ENCODE measurements at regions not wholly inside any gene's neighbourhood (a gene's known extent, or its start where the extent isn't known, plus 50 kb on each side); places are given as distances from the start of the nearest gene placed in this dataset.
"Not testable (repeated sequence)": the region's sequence is repeated elsewhere in the genome, so short reads cannot be mapped to it uniquely, and the experiment has no call there.

DNA sequence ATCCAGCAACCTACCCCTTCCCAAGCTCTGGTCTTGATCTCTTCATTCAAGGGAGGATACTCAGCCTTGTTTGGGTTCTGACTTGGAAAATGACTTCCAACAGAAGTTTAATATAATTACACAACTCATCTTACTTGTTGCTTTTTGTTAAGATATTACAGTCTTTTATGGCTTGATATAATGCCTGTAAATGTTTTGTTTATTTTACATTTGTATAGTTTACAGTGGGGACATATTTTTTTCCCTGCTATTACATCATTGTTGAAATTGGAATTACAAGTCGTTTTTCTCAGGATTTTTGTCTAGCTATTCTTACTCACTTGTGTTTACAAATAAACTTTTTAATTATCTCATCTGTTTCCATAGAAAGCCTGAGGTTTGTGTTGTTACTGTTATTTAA lies 436.0 kb downstream of the CNTNAP4 start:
- DNase-seq (ENCODE audit: insufficient read length, low spot score) (no peak), FAIRE-seq (no peak)

- not testable (repeated sequence) for DNase-seq (ENCODE audit: insufficient read length, low spot score); FAIRE-seq
Observed at GRCh38 chr16:76716251-76716650, 439.1 kb downstream of the CNTNAP4 start.

GRCh38 chr16:76724181-76724580 lies 447.0 kb downstream of the CNTNAP4 start:
- no peak for FAIRE-seq

DNA sequence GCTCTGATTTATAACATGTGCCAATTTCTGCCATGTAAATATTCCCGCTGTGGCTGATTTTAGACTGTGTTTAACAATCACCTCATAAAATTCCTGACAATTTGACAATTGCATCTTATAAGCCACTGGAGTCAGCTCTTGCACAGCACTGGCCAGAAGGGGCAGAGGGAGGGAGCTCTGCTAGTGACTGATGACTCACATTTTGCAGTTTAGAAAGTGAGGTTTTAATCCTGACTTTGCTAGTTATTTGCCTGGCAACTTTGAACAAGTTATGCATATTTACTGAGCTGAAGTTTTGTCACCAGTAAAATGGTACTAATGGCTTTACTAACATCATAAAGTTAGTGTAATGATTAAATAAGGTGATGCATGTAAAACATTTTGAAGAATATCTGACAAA lies 452.3 kb downstream of the CNTNAP4 start:
- no peak for DNase-seq (ENCODE audit: insufficient read length, low spot score)
- peak; percentile 51 for FAIRE-seq

More at GRCh38 chr16:76724181-76724580, 447.0 kb downstream of the CNTNAP4 start:
- no peak for DNase-seq (ENCODE audit: insufficient read length, low spot score)

DNA sequence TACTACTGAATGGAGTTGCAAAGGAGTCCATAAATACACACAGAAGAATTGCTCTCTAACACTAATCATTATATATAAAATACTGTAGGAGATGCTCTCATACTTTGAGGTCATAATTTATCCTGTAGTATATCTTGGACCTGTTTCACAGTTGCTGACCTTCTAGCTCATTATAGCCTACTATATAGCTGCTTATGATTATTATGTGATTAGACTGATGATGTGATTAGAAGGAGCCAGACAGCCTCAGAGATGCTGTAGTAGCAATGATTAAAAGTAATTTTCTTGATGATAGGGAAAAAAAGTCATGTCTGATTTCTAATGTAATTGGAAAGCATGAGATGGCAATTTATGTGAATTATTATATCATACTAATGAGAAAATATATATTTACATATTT lies 455.7 kb downstream of the CNTNAP4 start:
- DNase-seq (ENCODE audit: insufficient read length, low spot score) (no peak), FAIRE-seq (no peak)

- FAIRE-seq (no peak), DNase-seq (ENCODE audit: insufficient read length, low spot score) (no peak)
Observed at GRCh38 chr16:76741623-76742022, 449.4 kb upstream of the MON1B start.

DNA sequence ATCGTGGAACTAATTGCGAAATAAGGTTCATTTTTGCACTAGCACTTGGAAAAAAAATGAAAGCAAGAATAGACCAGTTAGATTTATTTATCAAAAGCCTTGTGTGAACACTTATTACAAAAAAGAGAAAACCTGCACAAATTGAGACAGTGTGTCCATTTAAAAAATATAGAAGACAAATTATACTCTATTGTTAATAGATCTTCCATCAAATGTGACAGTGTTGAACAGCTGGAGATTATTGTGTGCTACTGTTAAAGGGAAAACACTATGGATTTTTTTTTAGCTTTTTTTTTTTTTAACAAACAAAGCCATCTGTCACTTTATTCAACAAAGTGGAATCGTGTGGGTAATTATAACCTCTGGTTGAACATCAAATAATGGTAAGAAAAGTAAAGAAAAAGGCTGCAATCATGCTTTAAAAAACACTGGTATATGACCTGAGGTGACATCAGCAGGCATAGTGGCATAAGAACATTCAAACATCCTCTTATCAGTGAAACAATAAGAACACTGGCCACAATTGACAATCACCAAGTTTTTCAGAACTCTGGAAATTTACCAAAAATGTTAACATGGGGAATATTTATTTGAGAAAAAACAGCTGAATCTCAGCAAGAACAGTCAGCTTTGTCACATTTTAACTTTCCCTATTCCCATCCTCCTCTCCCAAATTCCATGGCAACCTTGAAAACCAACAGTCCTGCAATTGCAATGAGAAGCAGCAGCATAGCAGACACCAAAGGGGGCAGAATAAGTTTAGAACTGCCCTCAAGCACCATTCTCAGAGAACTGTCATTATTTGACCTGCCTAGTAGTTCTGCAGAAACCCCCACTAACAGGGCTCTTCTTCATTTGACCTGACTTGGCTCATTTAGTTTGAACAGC lies 442.3 kb upstream of the MON1B start:
- DNase-seq (ENCODE audit: insufficient read length, low spot score) (no peak), FAIRE-seq (no peak)

GRCh38 chr16:76749780-76750375 lies 441.1 kb upstream of the MON1B start:
- FAIRE-seq (no peak), DNase-seq (ENCODE audit: insufficient read length, low spot score) (no peak)

DNA sequence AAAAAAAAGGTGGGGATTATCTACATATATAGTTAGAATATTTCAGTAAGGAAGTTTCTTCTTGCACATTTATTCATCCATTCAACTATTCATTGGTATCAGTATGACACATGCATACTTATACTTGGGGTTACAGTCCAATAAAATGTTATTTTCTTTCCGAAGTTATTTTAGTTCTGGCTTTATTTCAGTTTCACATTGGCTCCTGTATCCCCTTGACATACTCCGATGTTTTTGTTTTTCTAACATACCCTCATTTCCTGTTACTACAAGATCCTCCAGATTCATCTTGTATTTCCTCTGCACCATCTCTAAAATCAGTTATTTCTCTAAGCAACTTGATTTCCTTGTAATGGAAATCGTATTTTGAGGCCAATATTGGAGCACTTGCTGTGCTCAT lies 435.5 kb upstream of the MON1B start:
- no peak for DNase-seq (ENCODE audit: insufficient read length, low spot score)
- no peak for FAIRE-seq

GRCh38 chr16:76756423-76756822 lies 434.6 kb upstream of the MON1B start:
- DNase-seq (ENCODE audit: insufficient read length, low spot score): no peak
- FAIRE-seq: no peak

- DNase-seq (ENCODE audit: insufficient read length, low spot score) (no peak), FAIRE-seq (no peak)
Observed at GRCh38 chr16:76756951-76757350, 434.0 kb upstream of the MON1B start.

GRCh38 chr16:76766538-76766937 lies 424.5 kb upstream of the MON1B start:
- FAIRE-seq (no peak), DNase-seq (ENCODE audit: insufficient read length, low spot score) (no peak)

DNA sequence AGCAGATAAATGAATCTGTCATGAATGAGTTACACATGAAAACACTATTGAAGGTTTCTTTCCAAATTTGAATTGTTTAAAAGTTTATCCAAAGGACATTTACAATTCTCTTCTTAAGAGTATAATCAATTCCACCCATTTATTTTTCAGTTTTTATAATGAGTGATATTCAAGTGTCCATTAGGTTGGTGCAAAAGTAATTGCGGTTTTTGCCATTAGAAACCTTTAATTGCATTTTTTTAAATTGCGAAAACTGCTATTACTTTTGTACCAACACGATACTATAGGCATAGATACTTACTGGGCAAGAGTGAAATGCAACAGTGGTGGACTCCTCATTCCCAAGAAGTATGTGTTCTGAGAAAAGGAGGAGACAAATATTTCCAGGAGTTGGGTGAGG lies 422.7 kb upstream of the MON1B start:
- FAIRE-seq: no peak
- no peak for DNase-seq (ENCODE audit: insufficient read length, low spot score)

- no peak for FAIRE-seq
- no peak for DNase-seq (ENCODE audit: insufficient read length, low spot score)
Observed at GRCh38 chr16:76768948-76769347, 422.0 kb upstream of the MON1B start.

DNA sequence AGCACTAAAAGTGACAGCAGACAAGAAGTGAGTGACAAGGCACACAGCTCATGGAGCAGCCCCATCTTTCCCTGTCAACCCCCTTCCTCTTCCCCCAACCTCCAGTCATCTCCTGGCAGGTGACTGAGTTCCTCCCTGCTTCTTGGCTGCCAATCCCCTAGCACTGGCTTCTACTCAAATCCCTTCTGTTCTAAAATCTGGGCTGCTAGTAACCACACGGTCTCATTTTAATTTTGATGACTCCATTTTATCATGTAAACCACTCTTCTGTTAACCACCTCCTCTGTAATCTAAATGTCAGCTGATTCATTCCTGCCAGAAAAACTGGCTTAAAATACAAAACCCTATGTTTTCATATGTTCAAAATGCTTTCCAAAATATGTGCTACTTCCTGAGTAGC lies 419.8 kb upstream of the MON1B start:
- DNase-seq (ENCODE audit: insufficient read length, low spot score): no peak
- FAIRE-seq: no peak

- DNase-seq (ENCODE audit: insufficient read length, low spot score) (no peak), FAIRE-seq (no peak)
Observed at GRCh38 chr16:76777721-76778465, 413.1 kb upstream of the MON1B start.

DNA sequence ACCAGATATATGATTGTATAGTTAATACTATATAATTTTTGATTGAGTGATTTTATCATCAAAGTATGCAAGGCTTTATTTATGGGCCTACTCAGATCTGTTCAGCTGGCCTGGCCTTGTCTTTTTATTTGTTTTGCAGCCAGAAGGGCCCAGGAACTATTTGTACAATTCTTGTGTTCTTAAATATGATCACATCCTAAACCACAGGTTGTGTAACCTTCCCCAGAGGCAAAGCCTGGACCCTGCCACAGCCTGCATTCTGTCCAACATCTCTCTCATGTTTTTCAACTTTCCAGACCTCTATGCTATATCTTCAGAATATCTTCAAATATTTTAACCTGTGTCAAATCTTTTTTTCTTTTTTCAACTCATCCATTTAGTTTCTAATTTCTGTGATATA lies 410.4 kb upstream of the MON1B start:
- DNase-seq (ENCODE audit: insufficient read length, low spot score) (no peak), FAIRE-seq (no peak)

DNA sequence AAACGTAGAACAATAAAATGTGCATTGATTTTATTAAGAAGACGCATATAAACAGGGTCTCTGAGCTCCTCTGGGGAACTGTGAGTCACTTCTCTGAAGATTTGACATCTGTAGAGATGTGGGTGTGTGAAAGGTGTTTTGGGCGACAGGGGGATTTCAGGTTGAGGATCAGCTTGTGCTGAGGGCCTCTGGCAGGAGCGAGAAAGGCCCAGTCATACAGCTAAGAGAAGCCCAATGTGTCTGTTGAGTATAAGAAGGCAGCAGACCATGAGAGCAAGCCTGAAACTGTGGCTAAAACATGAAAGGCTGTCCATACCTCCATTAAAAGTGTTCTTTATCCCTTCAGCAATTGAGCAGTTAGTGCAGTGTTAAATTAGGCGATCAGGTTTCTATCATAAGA lies 406.5 kb upstream of the MON1B start:
- no peak for FAIRE-seq
- no peak for DNase-seq (ENCODE audit: insufficient read length, low spot score)

DNA sequence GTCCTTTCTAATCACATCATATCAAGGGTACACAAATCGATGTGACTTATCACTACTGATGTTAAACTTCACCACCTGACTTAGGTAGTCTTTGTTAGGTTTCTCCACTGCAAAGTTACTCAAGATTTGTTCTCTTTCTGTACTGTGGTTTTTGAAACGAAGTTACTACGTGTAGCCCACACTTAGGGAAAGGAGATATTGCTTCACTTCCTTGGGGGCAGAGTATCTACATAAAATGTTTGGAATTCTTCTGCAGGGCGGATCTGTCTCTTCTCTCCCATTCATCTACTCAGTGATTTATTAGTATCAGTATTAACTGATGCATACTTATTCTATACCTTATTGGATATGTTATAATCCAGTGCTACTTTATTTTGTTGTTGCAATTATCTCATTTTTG lies 403.6 kb upstream of the MON1B start:
- FAIRE-seq: no peak
- no peak for DNase-seq (ENCODE audit: insufficient read length, low spot score)

DNA sequence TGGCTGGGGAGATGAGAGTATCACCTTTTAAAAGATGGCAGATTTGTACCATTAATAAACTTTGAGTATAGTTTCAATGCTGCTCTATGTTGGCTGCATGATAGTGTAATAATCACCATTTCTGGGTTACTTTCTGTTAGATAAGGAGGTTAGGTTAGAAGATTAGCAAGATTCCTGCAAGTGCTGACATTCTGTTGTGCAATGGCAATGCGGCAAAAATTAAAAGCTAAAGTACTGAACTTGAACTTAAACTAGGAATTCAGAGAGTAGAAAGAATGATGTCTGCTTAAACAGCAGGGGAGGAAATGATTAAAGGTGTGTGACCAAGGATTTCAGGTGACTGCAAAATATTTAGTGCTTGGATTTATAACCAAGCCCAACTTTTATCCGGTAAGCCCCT lies 399.8 kb upstream of the MON1B start:
- FAIRE-seq (no peak), DNase-seq (ENCODE audit: insufficient read length, low spot score) (no peak)

DNA sequence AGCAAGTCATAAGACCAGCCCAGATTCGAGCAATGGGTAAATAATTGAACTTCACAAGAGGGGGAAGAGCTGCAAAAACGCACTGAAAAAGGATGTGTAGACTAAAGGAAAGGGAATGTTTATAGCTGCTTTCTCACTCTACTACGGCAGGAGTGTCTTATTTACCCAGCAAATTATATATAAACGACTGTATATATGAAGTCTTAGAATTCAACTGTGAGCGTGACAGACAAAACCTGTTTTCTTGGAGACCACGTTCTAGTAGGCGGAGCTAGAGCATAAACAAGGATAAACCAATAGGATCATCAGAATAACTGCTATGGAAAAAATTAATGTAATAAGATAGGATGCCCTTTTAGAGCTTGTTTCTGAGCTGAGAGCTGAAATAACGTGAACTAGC lies 394.6 kb upstream of the MON1B start:
- FAIRE-seq (no peak), DNase-seq (ENCODE audit: insufficient read length, low spot score) (no peak)

DNA sequence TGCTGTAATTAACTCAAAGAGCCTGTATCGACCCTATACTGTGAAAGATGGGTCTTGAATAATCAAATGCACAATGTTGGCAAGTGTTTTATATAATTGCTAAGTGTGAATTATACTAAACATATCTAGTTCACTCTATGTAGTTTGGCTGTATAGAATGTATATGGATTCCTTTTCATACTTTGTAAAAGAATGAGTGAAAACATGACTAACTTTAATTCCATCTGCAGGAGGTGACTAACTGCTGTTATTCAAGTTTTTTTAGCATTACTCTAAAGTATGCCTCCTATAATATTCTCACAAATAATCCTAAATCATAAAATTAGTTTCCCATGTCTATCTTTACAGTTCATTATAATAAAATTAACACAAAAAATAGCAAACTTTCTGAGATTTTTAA lies 394.0 kb upstream of the MON1B start:
- no peak for FAIRE-seq
- DNase-seq (ENCODE audit: insufficient read length, low spot score): no peak
